Naive thymus-derived CD4-positive, alpha-beta T cell (primary cell): ENCODE measurements at regions not wholly inside any gene's neighbourhood (a gene's known extent, or its start where the extent isn't known, plus 50 kb on each side); places are given as distances from the start of the nearest gene placed in this dataset.

ENCODE experiments used
- ATAC-seq: fragments of 150-1000 bp; cut with Tn5 transposase; 2 replicates; pipeline ENCODE4 v1.10.0; 2021; ENCODE audit warnings: mild to moderate bottlenecking, moderate library complexity
- CTCF ChIA-PET: fragments of 350-600 bp; sonication (Branson Sonifier 250); formaldehyde crosslinking; loops from one replicate; lab custom pipeline; 2021; ENCODE audit warnings: antibody characterized with exemption; lab: Charles Lee
- POLR2A ChIA-PET: fragments of 350-600 bp; sonication (Branson Sonifier 250); formaldehyde crosslinking; loops from one replicate; lab custom pipeline; 2021; ENCODE audit warnings: antibody characterized with exemption, inconsistent platforms; lab: Charles Lee
- DNase-seq, 9 donors: peaks; one replicate each; pipeline versions ENCODE4 v3.0.0 to v3.0.0-alpha.2; 2020 to 2022; ENCODE audit warnings: mixed read lengths in 1 of 9
- H3K27ac ChIP-seq: one replicate; pipeline ENCODE4 v1.7.0; 2013; ENCODE audit warnings: mild to moderate bottlenecking, low read depth, low read length, moderate library complexity
- H3K27me3 ChIP-seq, 2 donors: one replicate each; pipeline ENCODE4 v1.7.0; 2013; ENCODE audit warnings: low read length in 2 of 2, mild to moderate bottlenecking in 2 of 2, moderate library complexity in 2 of 2; ENCODE audit not compliant: control insufficient read depth in 2 of 2, insufficient read depth in 2 of 2
- H3K36me3 ChIP-seq, 3 experiments: 1 replicate in 2 of 3; 2 replicates in 1 of 3; pipeline ENCODE4 v1.7.0; 2013; ENCODE audit warnings: low read length in 3 of 3, mild to moderate bottlenecking in 3 of 3, moderate library complexity in 1 of 3; ENCODE audit not compliant: insufficient read depth in 3 of 3, control insufficient read depth in 2 of 3
- H3K4me1 ChIP-seq, 2 donors: one replicate each; pipeline ENCODE4 v1.7.0; 2013; ENCODE audit warnings: low read length in 2 of 2, mild to moderate bottlenecking in 2 of 2, moderate library complexity in 1 of 2; ENCODE audit not compliant: control insufficient read depth in 2 of 2, insufficient read depth in 2 of 2
- H3K4me3 ChIP-seq: 2 replicates; pipeline ENCODE4 v1.7.0; 2013; ENCODE audit warnings: mild to moderate bottlenecking, low read length
- H3K9me3 ChIP-seq, 3 experiments: 1 replicate in 2 of 3; 2 replicates in 1 of 3; pipeline ENCODE4 v1.7.0; 2013; ENCODE audit warnings: low read length in 3 of 3; ENCODE audit not compliant: control insufficient read depth in 2 of 3
- H3K27ac Mint-ChIP-seq, 9 donors: one replicate each; pipeline ENCODE4 v1.8.0; 2020 to 2022; ENCODE audit warnings: mixed read lengths in 9 of 9, mild to moderate bottlenecking in 8 of 9, moderate library complexity in 5 of 9, inconsistent platforms in 2 of 9
- H3K27me3 Mint-ChIP-seq, 5 donors: one replicate each; pipeline ENCODE4 v1.8.0; 2021 to 2022; ENCODE audit warnings: mixed read lengths in 5 of 5, mild to moderate bottlenecking in 1 of 5
- H3K36me3 Mint-ChIP-seq, 5 donors: one replicate each; pipeline ENCODE4 v1.8.0; 2020 to 2022; ENCODE audit warnings: mixed read lengths in 5 of 5, mild to moderate bottlenecking in 3 of 5, inconsistent platforms in 1 of 5
- H3K4me1 Mint-ChIP-seq, 7 donors: one replicate each; pipeline ENCODE4 v1.8.0; 2020 to 2022; ENCODE audit warnings: mixed read lengths in 7 of 7, mild to moderate bottlenecking in 3 of 7, inconsistent platforms in 1 of 7
- H3K4me3 Mint-ChIP-seq, 10 donors: one replicate each; pipeline ENCODE4 v1.8.0; 2020 to 2022; ENCODE audit warnings: mild to moderate bottlenecking in 10 of 10, mixed read lengths in 10 of 10, moderate library complexity in 6 of 10, inconsistent platforms in 2 of 10
- H3K9me3 Mint-ChIP-seq, 11 donors: one replicate each; pipeline ENCODE4 v1.8.0; 2020 to 2022; ENCODE audit warnings: mixed read lengths in 11 of 11, mild to moderate bottlenecking in 4 of 11, inconsistent platforms in 1 of 11, moderate library complexity in 1 of 11
- intact Hi-C, 2 donors: fragments of 100-400 bp; cut with micrococcal nuclease; formaldehyde crosslinking; loops; one replicate each; pipeline ENCODE4 v1.15.1; 2023

DNA sequence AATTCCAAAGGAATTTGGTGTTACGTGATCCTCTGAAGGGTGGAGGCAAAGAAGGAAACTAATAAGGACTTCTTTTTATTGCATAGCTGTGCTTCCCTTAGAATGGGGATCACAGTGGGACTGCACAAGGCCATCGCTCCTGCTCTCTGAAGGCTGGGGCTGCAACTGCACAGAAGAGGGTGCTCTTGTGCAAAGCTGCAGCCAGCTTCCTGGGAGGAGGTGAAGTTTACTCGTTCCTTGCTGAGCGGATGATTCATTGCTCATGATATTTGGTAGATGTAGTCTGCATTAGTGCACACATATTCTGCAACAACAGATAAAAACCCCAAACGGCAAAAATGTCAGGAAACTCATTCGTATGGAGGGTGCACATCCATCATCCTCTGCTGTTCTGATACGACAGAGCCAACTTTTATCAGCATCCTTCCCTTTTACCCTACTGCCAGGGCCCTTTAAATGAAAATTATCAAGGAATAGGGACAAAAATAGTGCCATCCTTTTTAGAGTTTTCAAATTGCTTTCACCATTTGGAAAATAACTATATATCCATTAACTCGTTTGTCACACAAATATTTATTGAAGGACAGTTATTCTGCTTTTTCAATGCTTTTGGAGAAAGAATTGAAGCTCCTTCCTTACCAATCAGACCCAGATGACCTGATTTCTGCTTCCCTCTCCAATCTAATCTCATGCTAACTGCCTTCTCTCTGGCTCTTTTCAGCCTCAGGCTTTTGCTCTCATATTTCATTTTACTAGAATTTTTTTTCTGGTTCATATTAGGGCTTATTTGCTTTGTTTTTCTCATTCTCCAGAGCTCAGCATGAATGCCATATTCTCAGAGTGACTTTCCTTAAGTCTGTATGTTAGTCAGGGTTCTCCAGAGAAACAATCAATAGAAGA is 263.6 kb downstream of the DUSP10 start:
- H3K36me3 Mint-ChIP-seq, result no peaks in the 10 kb centered on the region
- ATAC-seq (peak; percentile 82), DNase-seq (peak; percentile 7 to 46 (median 31))
- H3K36me3 ChIP-seq, result no peaks in the 10 kb centered on the region
- peaks cover 0 to 5% (median 0%) of the 10 kb centered on the region in 7 donors for H3K4me1 Mint-ChIP-seq
- intact Hi-C loops, result loop anchor here (1.0 to 5.0 kb wide), 10 partner anchors 264 to 1157 kb away; partner anchors contain the start of gene DUSP10 (in 2 of the 2)
- H3K27me3 Mint-ChIP-seq, result peaks cover 0 to 15% (median 4%) of the 10 kb centered on the region in 5 donors
- no peaks in the 10 kb centered on the region for H3K4me1 ChIP-seq
- H3K4me3 ChIP-seq, result no peak overlapping the region
- ChIA-PET POLR2A (interaction anchor here (0.6 kb wide), 1 partner anchor 650 kb away, joined by 3 read pairs; no protein-coding TSS in a partner anchor), CTCF (interaction anchor here (0.5 to 2.1 kb wide), 7 partner anchors 10 to 1210 kb away, joined by 3 to 10 read pairs (median 3); partner anchors contain the start of gene DUSP10)
- no peak overlapping the region for H3K4me3 Mint-ChIP-seq
- H3K27ac Mint-ChIP-seq, result no peak overlapping the region
- no peak overlapping the region for H3K27ac ChIP-seq
- no peaks in the 10 kb centered on the region for H3K9me3 Mint-ChIP-seq
- H3K27me3 ChIP-seq, result no peaks in the 10 kb centered on the region
- no peaks in the 10 kb centered on the region for H3K9me3 ChIP-seq

- Mint-ChIP-seq H3K27ac (no peak overlapping the region), H3K4me3 (no peak overlapping the region), H3K36me3 (no peaks in the 10 kb centered on the region), H3K9me3 (no peaks in the 10 kb centered on the region), H3K4me1 (no peaks in the 10 kb centered on the region), H3K27me3 (peaks cover 0 to 8% (median 2%) of the 10 kb centered on the region in 5 donors)
- no peaks in the 10 kb centered on the region for H3K27me3 ChIP-seq
- intact Hi-C loops, result no loop called here
- ChIA-PET CTCF (interaction anchor here (1.0 kb wide), 1 partner anchor 10 kb away, joined by 4 read pairs; no protein-coding TSS in a partner anchor), POLR2A (no interaction called here)
- no peak overlapping the region for H3K4me3 ChIP-seq
- DNase-seq, result no peak
- no peak for ATAC-seq
- H3K27ac ChIP-seq, result no peak overlapping the region
- H3K4me1 ChIP-seq, result no peaks in the 10 kb centered on the region
- no peaks in the 10 kb centered on the region for H3K9me3 ChIP-seq
- H3K36me3 ChIP-seq, result no peaks in the 10 kb centered on the region
Observed at GRCh38 chr1:221487781-221488524, 253.9 kb downstream of the DUSP10 start.

GRCh38 chr1:221488550-221488949 is 253.3 kb downstream of the DUSP10 start:
- ChIA-PET CTCF (interaction anchor here (1.0 kb wide), 1 partner anchor 11 kb away, joined by 4 read pairs; no protein-coding TSS in a partner anchor), POLR2A (no interaction called here)
- Mint-ChIP-seq H3K27me3 (peaks cover 0 to 8% (median 2%) of the 10 kb centered on the region in 5 donors), H3K9me3 (no peaks in the 10 kb centered on the region), H3K36me3 (no peaks in the 10 kb centered on the region), H3K4me1 (no peaks in the 10 kb centered on the region), H3K4me3 (no peak overlapping the region), H3K27ac (no peak overlapping the region)
- ATAC-seq (no peak), DNase-seq (no peak)
- Histone ChIP-seq H3K27ac (no peak overlapping the region), H3K4me1 (no peaks in the 10 kb centered on the region), H3K4me3 (no peak overlapping the region), H3K9me3 (no peaks in the 10 kb centered on the region), H3K36me3 (no peaks in the 10 kb centered on the region), H3K27me3 (no peaks in the 10 kb centered on the region)
- intact Hi-C loops, result no loop called here

DNA sequence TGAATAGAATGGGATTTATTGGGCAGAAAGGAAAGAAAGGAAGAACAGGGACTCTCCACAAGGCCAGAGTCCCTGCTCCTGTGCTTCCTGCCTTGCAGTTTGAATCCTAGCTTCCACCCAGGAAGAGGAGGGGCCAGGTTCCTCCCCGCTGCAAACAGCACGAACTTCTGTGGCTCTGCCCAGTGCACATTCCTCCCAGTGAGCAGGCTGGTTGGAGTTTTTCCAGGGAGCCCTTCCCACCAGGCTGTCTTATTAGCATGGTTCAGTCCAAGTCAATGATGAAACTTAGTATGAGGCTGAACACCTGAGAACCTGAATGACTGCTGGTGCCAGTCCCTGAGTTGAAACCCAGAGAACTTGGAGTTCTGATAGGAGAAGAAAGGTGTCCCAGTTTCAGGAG is 247.2 kb downstream of the DUSP10 start:
- H3K27me3 ChIP-seq, result no peaks in the 10 kb centered on the region
- no peaks in the 10 kb centered on the region for H3K4me1 ChIP-seq
- no peaks in the 10 kb centered on the region for H3K9me3 ChIP-seq
- no peak for ATAC-seq
- no peaks in the 10 kb centered on the region for H3K36me3 ChIP-seq
- intact Hi-C loops, result no loop called here
- Mint-ChIP-seq H3K4me1 (peaks cover 0 to 1% (median 0%) of the 10 kb centered on the region in 7 donors), H3K9me3 (peaks cover 0 to 1% (median 0%) of the 10 kb centered on the region in 11 donors), H3K4me3 (no peak overlapping the region), H3K27ac (peak overlapping the region in 1 of 9 donors; percentile 4), H3K27me3 (peaks cover 0 to 8% (median 0%) of the 10 kb centered on the region in 5 donors), H3K36me3 (no peaks in the 10 kb centered on the region)
- H3K4me3 ChIP-seq, result no peak overlapping the region
- POLR2A ChIA-PET, result no interaction called here
- DNase-seq, result no peak
- no peak overlapping the region for H3K27ac ChIP-seq
- CTCF ChIA-PET, result no interaction called here

DNA sequence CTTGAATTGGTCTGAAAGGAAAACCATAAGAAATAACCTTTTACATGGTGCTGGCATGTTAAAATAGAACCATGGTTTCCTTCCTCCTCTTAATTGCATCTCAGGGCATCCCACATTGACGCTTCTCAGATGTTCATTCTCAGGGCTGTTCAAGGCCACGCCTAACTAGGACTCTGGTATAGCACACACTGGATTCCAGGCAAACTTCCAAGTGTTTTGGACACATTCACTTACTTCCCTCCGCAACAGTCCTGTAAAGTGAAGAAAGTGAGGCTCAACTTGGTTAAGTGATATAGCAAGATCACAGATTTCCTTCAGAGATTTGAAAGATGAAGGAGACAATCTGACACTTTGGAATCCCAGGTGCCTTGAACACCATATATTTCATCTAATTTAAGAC is 244.8 kb downstream of the DUSP10 start:
- Mint-ChIP-seq H3K27me3 (peaks cover 0 to 7% (median 0%) of the 10 kb centered on the region in 5 donors), H3K36me3 (no peaks in the 10 kb centered on the region), H3K9me3 (peaks cover 0 to 8% (median 0%) of the 10 kb centered on the region in 11 donors), H3K4me3 (no peak overlapping the region), H3K27ac (no peak overlapping the region), H3K4me1 (peaks cover 0 to 1% (median 0%) of the 10 kb centered on the region in 7 donors)
- H3K4me3 ChIP-seq, result no peak overlapping the region
- DNase-seq (no peak), ATAC-seq (no peak)
- ChIA-PET POLR2A (no interaction called here), CTCF (no interaction called here)
- no peaks in the 10 kb centered on the region for H3K27me3 ChIP-seq
- H3K9me3 ChIP-seq, result no peaks in the 10 kb centered on the region
- intact Hi-C loops, result no loop called here
- no peaks in the 10 kb centered on the region for H3K4me1 ChIP-seq
- no peak overlapping the region for H3K27ac ChIP-seq
- no peaks in the 10 kb centered on the region for H3K36me3 ChIP-seq

- H3K36me3 Mint-ChIP-seq, result peaks cover 0 to 14% (median 8%) of the 10 kb centered on the region in 5 donors
- intact Hi-C loops, result no loop called here
- Histone ChIP-seq H3K9me3 (peaks cover 0 to 10% (median 9%) of the 10 kb centered on the region in 3 experiments), H3K27me3 (no peaks in the 10 kb centered on the region), H3K4me1 (no peaks in the 10 kb centered on the region), H3K36me3 (no peaks in the 10 kb centered on the region), H3K27ac (no peak overlapping the region), H3K4me3 (no peak overlapping the region)
- no peak for DNase-seq
- ATAC-seq, result no peak
- no peak overlapping the region for H3K4me3 Mint-ChIP-seq
- H3K27me3 Mint-ChIP-seq, result peaks cover 2 to 21% (median 9%) of the 10 kb centered on the region in 5 donors
- H3K9me3 Mint-ChIP-seq, result peaks cover 9 to 40% (median 17%) of the 10 kb centered on the region in 11 donors
- no peak overlapping the region for H3K27ac Mint-ChIP-seq
- ChIA-PET CTCF (no interaction called here), POLR2A (interaction anchor here (0.6 kb wide), 1 partner anchor 292 kb away, joined by 3 read pairs; no protein-coding TSS in a partner anchor)
- H3K4me1 Mint-ChIP-seq, result no peaks in the 10 kb centered on the region
Observed at GRCh38 chr1:221503268-221503667, 238.6 kb downstream of the DUSP10 start.
